Tibial nerve (tissue), 4 donors: ENCODE measurements at regions not wholly inside any gene's neighbourhood (a gene's known extent, or its start where the extent isn't known, plus 50 kb on each side); places are given as distances from the start of the nearest gene placed in this dataset.

ENCODE experiments used
- DNase-seq, 2 donors: peaks; one replicate each; pipeline ENCODE4 v3.0.0-alpha.2; 2019; ENCODE audit warnings: low spot score in 2 of 2
- H3K27ac ChIP-seq, 4 donors: fragments of 200-600 bp; sonication (generic) in 3 of 4; one replicate each; pipeline ENCODE4 v1.5.1; 2017 to 2019; ENCODE audit warnings: mild to moderate bottlenecking in 1 of 4
- H3K27me3 ChIP-seq, 2 donors: fragments of 200-600 bp; sonication (generic) in 1 of 2; one replicate each; pipeline versions ENCODE4 v1.5.1 to v1.6.0; 2017 to 2019
- H3K36me3 ChIP-seq, 3 donors: fragments of 200-600 bp; sonication (generic); one replicate each; pipeline ENCODE4 v1.5.1; 2018 to 2019
- H3K4me1 ChIP-seq, 4 donors: fragments of 200-600 bp; sonication (generic) in 3 of 4; one replicate each; pipeline ENCODE4 v1.5.1; 2017 to 2019
- H3K4me3 ChIP-seq, 4 donors: fragments of 200-600 bp; sonication (generic) in 3 of 4; one replicate each; pipeline ENCODE4 v1.5.1; 2017 to 2019; ENCODE audit warnings: mild to moderate bottlenecking in 1 of 4, moderate library complexity in 1 of 4
- H3K9me3 ChIP-seq, 4 donors: fragments of 200-600 bp; sonication (generic) in 3 of 4; one replicate each; pipeline ENCODE4 v1.5.1; 2017 to 2019
- CTCF ChIP-seq, 5 experiments: fragments of 200-600 bp in 3 of 5; fragments of 450-650 bp in 2 of 5; sonication (generic) in 3 of 5; IDR thresholded peaks; one replicate each; pipeline ENCODE4 v1.5.1; 2016 to 2019; ENCODE audit warnings: antibody characterized with exemption in 5 of 5, mild to moderate bottlenecking in 3 of 5, moderate library complexity in 2 of 5
- EP300 ChIP-seq, 2 donors: sonication (generic); formaldehyde crosslinking; IDR thresholded peaks; one replicate each; pipeline ENCODE4 v1.6.1; 2017; ENCODE audit warnings: antibody characterized with exemption in 2 of 2, mild to moderate bottlenecking in 1 of 2
- POLR2A ChIP-seq, 2 donors: fragments of 450-650 bp; IDR thresholded peaks; one replicate each; pipeline ENCODE4 v1.6.1; 2017; ENCODE audit warnings: antibody characterized with exemption in 2 of 2, mild to moderate bottlenecking in 2 of 2, moderate library complexity in 2 of 2
- WGBS, 2 donors: methylation state at CpG; one replicate each; pipeline ENCODE4 v1.1.5; 2018; 5-methylcytosine and 5-hydroxymethylcytosine counted together

- H3K27me3 ChIP-seq: no peaks in the 10 kb centered on the region
- WGBS, 2 donors: 54 to 55% methylated on average over 4 of the region's 4 CpGs
- no peak for DNase-seq
- no peak overlapping the region for H3K27ac ChIP-seq
- TF ChIP-seq CTCF (IDR thresholded peaks at IDR 0.05) (no peak), EP300 (IDR thresholded peaks at IDR 0.05) (no peak), POLR2A (IDR thresholded peaks at IDR 0.05) (no peak)
- H3K4me3 ChIP-seq: no peak overlapping the region
- no peaks in the 10 kb centered on the region for H3K4me1 ChIP-seq
- no peaks in the 10 kb centered on the region for H3K36me3 ChIP-seq
- H3K9me3 ChIP-seq: no peaks in the 10 kb centered on the region
These were observed 472.3 kb upstream of the VSTM2A start for GRCh38 chr7:54069843-54070242.

GRCh38 chr7:54072710-54073109 lies 469.5 kb upstream of the VSTM2A start:
- Histone ChIP-seq H3K27ac (no peak overlapping the region), H3K36me3 (no peaks in the 10 kb centered on the region), H3K4me3 (no peak overlapping the region), H3K4me1 (no peaks in the 10 kb centered on the region), H3K27me3 (no peaks in the 10 kb centered on the region), H3K9me3 (no peaks in the 10 kb centered on the region)
- 63 to 70% methylated on average over 4 of the region's 4 CpGs for WGBS, 2 donors
- DNase-seq: no peak
- no peak for TF ChIP-seq EP300 (IDR thresholded peaks at IDR 0.05)

GRCh38 chr7:54076616-54077015 lies 465.6 kb upstream of the VSTM2A start:
- no peaks in the 10 kb centered on the region for H3K36me3 ChIP-seq
- TF ChIP-seq CTCF (IDR thresholded peaks at IDR 0.05) (no peak), EP300 (IDR thresholded peaks at IDR 0.05) (no peak), POLR2A (IDR thresholded peaks at IDR 0.05) (no peak)
- DNase-seq: no peak
- 84 to 89% methylated on average over 3 of the region's 3 CpGs for whole genome bisulfite sequencing, 2 donors
- no peak overlapping the region for H3K4me3 ChIP-seq
- no peaks in the 10 kb centered on the region for H3K9me3 ChIP-seq
- H3K27me3 ChIP-seq: no peaks in the 10 kb centered on the region
- no peak overlapping the region for H3K27ac ChIP-seq
- no peaks in the 10 kb centered on the region for H3K4me1 ChIP-seq

- Histone ChIP-seq H3K27ac (no peak overlapping the region), H3K9me3 (peaks cover 0 to 2% (median 0%) of the 10 kb centered on the region in 4 donors), H3K4me1 (no peaks in the 10 kb centered on the region), H3K27me3 (no peaks in the 10 kb centered on the region), H3K4me3 (no peak overlapping the region), H3K36me3 (no peaks in the 10 kb centered on the region)
- no peak for DNase-seq
- TF ChIP-seq CTCF (IDR thresholded peaks at IDR 0.05) (no peak), POLR2A (IDR thresholded peaks at IDR 0.05) (no peak)
- 47 to 57% methylated on average over 2 of the region's 2 CpGs for WGBS, 2 donors
These were observed 461.6 kb upstream of the VSTM2A start for GRCh38 chr7:54080525-54080924.

GRCh38 chr7:54080971-54081370 lies 461.2 kb upstream of the VSTM2A start:
- DNase-seq: no peak
- 48 to 53% methylated on average over 4 of the region's 4 CpGs for WGBS, 2 donors
- Histone ChIP-seq H3K27ac (no peak overlapping the region), H3K4me1 (no peaks in the 10 kb centered on the region), H3K36me3 (no peaks in the 10 kb centered on the region), H3K4me3 (no peak overlapping the region), H3K9me3 (peaks cover 0 to 2% (median 0%) of the 10 kb centered on the region in 4 donors), H3K27me3 (no peaks in the 10 kb centered on the region)
- TF ChIP-seq CTCF (IDR thresholded peaks at IDR 0.05) (no peak), POLR2A (IDR thresholded peaks at IDR 0.05) (no peak), EP300 (IDR thresholded peaks at IDR 0.05) (no peak)

- Histone ChIP-seq H3K4me1 (no peaks in the 10 kb centered on the region), H3K4me3 (no peak overlapping the region), H3K36me3 (no peaks in the 10 kb centered on the region), H3K9me3 (peaks cover 0 to 2% (median 0%) of the 10 kb centered on the region in 4 donors), H3K27me3 (no peaks in the 10 kb centered on the region), H3K27ac (no peak overlapping the region)
- TF ChIP-seq EP300 (IDR thresholded peaks at IDR 0.05) (no peak), POLR2A (IDR thresholded peaks at IDR 0.05) (no peak), CTCF (IDR thresholded peaks at IDR 0.05) (no peak)
- DNase-seq: no peak
- 90 to 98% methylated on average over 4 of the region's 4 CpGs for WGBS, 2 donors
These were observed 457.8 kb upstream of the VSTM2A start for GRCh38 chr7:54084340-54084739.
